ENCODE measurements at regions not wholly inside any gene's neighbourhood (a gene's known extent, or its start where the extent isn't known, plus 50 kb on each side); places are given as distances from the start of the nearest gene placed in this dataset.

DNA sequence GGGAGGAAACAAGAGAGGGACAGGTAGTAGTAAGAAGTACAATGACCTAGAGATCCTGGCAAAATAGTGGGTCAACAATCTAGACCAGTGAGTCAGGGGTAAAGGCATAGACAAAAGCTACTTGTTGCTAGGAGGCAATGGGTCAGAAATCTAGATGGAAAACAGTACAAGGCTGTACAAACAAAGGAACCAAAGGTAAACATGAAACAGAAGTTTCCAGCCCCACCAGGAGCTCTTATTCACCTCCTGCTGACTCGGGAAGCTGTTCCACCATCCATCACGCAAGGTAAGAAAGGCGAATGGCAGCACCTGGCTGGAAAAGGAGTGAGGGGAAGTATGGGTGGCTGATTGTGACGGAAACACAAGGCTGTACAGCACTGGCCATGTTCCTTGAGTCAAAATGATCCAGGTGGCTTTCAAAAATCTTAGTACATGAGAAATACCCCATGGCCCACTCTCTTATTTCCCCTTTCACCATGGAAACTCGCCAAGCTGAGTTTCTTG lies 70.5 kb upstream of the RAI14 start:
- no peak for DNase-seq
- intact Hi-C loops (cut with DNase I), result no loop called here

DNA sequence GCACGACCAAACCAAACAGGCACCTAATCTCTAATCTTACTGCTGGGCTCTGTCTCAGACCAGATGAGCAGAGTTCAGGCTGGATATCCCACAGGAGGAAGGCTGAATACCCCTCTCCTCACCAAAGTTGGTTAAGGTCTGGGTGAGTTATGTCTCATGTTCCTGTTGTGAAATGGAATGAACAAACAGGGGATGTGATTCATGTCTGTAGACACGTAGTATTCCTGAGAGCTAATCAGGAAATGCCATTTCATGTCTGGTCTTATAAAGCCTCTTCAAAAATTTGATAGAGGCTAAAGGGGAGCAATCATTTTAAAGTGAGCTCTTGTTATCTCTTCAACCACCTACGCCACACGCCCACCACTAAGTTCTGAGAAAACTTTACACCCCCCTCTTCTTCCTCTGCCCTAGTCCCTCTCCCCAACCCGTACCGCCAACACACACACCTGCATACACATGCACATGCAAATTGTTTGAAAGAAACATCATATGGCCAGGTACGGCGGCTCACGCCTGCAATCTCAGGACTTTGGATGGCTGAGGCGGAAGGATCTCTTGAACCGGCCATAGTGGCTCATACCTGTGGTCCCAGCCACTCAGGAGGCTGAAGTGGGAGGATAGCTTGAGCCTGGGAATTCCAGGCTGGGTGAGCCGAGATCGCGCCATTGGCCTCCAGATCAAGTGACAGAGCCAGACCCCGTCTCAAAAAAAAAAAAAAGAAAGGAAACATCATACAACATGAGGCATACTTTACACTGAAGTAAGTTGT lies 69.8 kb upstream of the RAI14 start:
- intact Hi-C loops (cut with DNase I), result no loop called here
- DNase-seq, result no peak

DNA sequence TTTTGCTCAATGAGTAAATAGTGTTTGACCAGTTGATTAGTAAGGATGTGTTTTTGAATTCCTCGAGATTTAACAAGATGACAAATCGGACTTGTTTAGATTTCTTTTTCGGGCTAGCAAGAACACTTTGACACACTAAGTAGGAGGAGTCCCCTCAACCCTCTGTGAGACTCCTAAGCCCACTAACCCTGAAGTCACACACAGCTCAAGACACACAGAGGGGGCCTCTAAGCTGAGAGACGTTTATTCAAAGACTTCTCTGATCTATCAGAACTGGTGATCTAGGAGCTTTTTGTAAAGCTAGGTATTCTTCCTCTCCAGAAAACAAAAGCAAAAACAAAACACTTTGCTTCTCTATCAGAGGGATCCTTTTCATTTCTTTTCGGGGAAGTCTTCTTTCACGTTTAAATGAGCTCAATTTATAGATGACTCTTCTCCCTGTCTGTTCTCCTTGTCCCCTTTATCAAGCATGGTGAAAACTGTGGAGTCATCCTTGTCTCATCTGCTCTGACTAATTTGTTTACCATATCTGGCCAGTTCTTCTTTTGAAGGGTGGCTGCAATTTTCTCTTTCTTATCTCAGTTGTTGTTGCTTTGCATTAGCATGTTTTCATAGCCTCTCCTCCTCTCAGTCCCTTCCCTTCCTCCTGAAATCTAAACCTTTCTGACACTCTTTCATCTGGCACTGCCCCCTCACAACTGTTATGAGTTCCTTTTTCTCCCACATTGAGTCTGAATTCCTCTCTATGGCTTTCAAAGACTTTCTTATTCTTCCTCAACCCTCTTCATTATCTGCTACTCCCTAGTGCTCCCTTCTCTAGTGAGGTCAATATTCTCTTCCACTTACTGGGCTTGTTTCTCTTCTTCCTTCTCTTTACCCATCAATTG lies 68.5 kb upstream of the RAI14 start:
- no peak for DNase-seq
- intact Hi-C loops (cut with DNase I), result no loop called here

DNA sequence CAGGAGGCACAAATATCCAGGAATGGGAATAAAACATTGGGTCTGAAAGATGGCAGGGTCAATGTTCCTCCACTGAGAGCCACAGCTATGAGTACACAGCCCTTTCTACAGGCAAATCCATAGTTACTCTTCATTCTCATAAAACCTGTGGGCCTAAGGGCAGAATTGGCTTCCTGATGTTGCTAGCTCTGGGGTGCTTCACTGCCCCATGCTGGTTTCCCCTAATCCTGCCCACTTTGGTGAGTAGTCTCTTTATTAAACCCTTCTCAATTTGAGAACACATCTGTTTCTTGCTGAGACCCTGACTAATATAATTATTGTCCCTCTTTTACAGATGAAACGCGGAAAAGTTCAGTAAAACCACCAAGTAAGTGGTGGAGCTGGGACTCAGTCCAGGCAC lies 66.3 kb upstream of the RAI14 start:
- DNase-seq, result no peak
- intact Hi-C loops (cut with DNase I), result no loop called here

DNA sequence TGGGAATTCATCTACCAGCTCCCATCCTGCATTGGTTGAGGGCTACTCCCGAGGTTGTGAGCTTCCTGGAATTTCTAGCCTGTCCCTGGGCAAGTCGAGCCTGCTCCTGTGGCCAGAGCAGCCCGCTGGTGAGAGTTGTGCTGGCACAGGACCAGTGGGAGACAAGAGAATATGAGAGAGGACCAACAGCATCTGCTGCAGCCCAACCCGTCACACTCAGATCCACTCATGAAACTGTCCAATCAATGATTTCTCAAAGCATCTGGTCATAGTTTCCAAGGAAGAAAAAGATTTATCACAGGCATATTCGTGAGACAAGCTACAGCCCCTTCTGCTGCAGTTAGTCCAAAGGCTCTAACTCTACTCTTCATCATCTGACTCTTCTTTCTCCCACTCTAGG lies 64.4 kb upstream of the RAI14 start:
- intact Hi-C loops (cut with DNase I), result no loop called here
- DNase-seq, result no peak

DNA sequence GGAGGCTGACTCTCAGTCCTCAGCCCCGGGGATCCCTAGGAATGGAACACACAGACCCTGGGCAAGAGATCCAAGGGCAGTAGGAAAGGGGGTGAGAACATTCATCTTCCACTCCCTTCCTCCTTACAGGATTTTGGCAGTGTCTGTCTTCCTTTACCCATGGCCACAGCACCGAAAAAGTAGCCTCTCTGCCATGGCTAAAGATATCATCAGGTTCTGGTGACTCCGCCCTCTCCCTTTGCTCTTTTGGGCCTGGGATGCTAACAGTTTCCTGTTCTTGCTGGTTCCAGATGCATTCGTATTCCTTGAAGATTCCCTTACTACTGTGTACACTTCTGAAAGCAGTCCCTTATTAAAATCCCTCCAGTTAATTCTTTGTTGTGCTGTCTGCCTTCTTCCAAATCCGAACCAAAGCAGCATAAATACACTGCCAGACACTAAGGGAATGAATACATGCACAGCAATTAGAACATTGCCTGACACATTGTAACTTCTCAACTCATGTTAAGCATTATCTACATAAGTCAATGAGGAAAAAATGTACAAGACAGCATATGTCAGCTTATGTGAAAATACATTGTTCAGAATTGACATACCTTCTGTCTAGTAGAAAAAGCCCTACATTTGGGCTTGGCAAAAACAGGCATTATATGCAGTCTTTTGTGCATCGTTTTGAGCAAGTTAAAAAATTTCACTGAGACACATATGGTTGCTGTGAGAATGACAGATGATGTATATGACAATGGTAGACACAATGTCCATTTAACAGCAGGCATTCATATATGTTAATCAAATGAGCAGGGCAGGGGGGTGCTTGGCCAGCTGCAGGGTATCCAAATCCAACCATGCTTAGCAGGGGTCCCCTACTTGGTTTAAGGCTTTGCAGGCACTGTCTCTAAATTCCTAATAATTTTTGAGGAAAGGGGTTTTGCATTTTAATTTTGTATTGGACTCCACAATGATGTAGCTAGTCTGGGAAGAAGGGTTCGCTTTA lies 58.8 kb upstream of the RAI14 start:
- no peak for DNase-seq
- intact Hi-C loops (cut with DNase I), result no loop called here

DNA sequence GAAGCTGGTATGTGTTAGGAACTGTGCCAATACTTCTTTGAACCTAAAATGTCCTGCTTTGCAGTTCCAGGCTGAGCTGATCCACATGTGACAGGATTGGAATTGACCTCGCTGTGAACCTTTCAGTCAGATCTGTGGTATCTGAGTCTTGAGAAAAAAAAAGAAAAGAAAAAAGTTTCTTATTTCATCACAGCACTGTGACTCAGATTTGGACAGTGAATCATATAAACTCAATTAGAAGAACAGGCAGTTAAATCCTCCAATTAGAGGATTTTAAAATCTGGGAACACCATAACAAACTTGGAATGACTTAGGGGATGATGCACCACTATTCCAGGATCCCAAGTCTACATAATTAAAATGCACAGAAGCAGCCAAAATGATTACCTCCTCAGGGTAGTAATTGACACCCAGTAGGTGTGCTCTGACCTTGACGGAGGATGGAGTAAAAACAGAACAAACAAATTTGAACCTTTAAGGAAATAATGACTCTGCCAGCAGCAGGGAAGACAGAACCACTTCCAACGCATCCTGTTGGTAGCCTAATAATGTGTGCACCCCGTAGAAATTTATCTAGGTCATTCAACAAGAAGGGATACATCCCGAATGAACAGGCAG lies 57.8 kb upstream of the RAI14 start:
- peak in 5 of 42 donors; percentile 4 to 49 (median 9) for DNase-seq
- intact Hi-C loops (cut with DNase I), result no loop called here

DNA sequence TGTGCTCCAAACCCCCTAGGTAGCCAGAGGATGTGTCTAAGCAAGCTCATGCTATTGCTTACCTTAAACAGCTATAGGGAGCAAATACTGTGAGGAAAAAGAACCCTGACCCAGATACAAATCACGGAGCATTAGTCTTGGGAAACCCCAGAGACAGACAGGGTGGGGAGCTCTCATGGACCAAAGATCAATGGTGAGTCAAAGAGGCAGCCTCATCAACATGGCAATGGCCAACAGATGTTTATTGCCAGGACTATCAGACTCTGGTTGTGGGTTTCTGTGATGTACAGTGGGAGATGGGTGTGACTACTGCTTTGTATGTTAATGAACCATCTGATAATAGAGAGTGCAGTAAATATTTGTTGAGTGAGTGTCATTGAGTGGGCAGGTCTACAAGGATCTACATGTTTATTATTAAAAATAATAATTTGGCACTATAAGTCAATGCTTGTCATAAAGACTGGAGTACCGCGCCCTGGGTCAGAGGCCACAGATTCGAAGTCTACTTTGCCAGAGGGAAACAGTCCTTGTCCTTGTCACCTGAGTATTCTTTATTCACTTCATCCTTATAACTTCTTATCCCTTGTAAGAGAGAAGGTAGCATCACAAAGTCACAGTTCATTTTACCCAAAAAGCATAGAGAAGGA lies 56.5 kb upstream of the RAI14 start:
- intact Hi-C loops (cut with DNase I), result no loop called here
- no peak for DNase-seq

DNA sequence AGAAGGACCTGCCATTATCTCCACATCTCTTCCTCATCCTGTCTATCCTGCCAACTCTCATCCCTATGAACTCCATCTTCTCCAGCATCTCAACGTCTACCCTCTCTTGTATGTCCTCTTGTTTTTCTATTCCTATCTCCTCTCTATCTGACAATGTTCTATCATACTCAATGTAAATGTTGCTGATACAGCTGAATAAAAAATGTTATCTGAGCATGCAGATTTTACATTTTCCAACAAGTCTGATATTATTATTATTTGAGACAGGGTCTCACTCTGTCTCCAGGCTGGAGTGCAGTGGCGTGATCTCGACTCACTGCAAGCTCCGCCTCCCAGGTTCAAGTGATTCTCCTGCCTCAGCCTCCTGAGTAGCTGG lies 56.0 kb upstream of the RAI14 start:
- intact Hi-C loops (cut with DNase I), result no loop called here
- no peak for DNase-seq

DNA sequence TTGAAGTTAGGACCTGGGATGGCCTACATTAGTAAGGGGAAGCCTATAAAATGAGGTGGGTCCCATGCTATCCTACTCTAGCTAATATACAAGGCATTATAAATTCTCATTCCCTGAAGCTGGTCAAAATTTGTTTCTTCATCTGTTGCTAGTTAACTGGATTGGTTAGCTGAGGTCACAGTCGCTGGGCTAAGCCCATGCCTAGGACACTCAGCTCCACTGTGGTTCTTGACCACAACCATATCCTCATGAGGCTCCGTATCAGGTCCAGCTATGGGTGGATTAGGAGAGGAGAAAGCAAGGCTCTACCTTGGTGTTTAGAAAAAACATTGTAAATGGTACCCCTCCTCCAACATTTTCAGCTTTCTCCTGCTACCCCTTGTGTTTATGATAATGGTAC lies 52.8 kb upstream of the RAI14 start:
- intact Hi-C loops (cut with DNase I), result no loop called here
- no peak for DNase-seq

DNA sequence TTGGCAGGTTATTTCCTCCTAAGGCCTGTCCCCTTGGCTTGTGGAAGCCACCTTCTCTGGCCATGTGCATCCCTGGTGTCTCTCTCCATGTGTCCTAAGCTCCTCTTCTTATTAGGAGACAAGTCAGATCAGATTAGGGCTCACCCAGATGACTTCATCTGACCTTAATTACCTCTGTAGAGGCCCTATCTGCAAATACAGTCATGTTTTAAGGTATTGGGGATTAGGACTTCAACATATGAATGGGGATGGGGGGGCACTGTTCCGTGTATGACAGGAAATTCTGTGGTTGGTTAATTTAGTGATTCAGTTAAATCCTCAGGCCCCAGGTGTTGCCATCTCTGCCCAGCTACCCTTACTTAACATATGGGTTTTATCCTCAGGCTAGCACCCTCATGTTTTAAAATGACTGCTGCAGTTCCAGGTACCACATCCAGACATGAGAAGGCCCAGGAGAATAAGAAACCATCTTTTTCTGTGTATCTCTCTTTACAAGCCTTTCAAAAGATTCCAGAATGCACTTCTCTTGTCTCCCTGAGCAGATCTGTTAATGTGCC lies 51.9 kb upstream of the RAI14 start:
- intact Hi-C loops (cut with DNase I), result no loop called here
- no peak for DNase-seq

DNA sequence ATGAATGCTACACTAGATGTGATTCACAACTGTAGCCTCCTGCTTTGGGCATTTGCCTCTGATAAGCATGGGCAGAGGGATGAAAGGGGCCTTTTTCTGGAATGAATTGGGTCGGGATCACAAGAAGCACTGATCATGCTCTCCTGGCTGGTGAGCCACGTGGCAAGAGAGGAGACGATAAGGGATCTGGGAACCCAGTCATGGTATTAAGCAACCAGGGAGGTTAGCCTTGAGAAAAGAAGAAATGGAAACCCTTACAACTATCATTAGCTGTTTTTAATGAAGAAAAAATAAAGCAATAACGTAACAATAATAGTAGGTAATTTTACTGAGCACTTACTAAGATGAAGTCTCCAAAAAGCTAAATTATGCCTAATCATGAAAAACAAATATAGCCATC lies 50.0 kb upstream of the RAI14 start:
- no peak for DNase-seq
- intact Hi-C loops (cut with DNase I), result no loop called here

Measured in head of caudate nucleus (tissue), 42 donors.